ENCODE measurements at regions not wholly inside any gene's neighbourhood (a gene's known extent, or its start where the extent isn't known, plus 50 kb on each side); places are given as distances from the start of the nearest gene placed in this dataset.

DNA sequence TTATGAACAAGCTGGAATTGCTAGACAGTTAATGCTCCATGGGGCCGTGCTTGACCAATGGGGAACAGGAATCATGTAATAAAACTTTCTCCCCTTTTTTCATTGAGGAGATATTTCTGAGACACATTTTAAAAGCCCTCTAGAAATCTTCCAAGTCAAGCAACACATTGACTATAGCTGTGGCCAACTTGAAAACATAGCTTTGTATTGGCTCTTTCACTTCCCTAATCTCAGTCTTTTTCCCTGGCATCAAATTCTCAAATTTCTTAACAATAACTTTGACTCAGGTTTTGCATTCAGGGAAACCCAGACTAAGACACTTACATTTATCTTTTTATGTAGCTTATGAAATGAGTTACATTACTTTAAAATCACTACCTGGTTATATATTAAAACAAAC is 947.1 kb upstream of the MBL2 start:
- no peak overlapping the region for H3K4me3 ChIP-seq
- H3K27ac ChIP-seq: no peak overlapping the region
- DNase-seq (ENCODE audit: low spot score): no peak
- no peak for TF ChIP-seq CTCF (IDR thresholded peaks at IDR 0.05)

- no peak for TF ChIP-seq CTCF (IDR thresholded peaks at IDR 0.05)
- Histone ChIP-seq H3K27ac (no peak overlapping the region), H3K4me3 (no peak overlapping the region)
- DNase-seq (ENCODE audit: low spot score): no peak
Measured at GRCh38 chr10:53716156-53716555, 943.6 kb upstream of the MBL2 start.

- TF ChIP-seq CTCF (IDR thresholded peaks at IDR 0.05): no peak
- no peak overlapping the region for H3K4me3 ChIP-seq
- DNase-seq (ENCODE audit: low spot score): no peak
- no peak overlapping the region for H3K27ac ChIP-seq
Measured at GRCh38 chr10:53713431-53713830, 940.8 kb upstream of the MBL2 start.

DNA sequence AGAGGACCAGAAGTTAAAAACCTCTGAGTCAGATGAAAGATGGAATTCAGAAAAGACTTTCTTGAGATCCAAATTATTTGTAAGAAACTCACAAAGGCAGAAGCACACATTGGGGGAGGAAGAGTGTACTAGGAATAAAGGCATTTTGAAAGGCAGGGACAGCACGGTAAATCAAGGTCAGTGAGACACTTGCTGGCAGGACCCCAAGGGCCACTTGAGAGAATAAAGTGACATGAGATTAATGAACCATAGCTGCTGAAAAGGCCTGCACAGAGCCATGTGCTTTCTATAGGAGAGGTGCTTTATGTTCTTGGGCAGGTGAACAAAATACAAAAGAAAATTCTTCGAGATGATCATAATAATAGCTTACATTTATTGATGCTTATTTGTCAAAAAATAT is 929.9 kb upstream of the MBL2 start:
- DNase-seq (ENCODE audit: low spot score): no peak
- H3K4me3 ChIP-seq: no peak overlapping the region
- no peak overlapping the region for H3K27ac ChIP-seq
- no peak for TF ChIP-seq CTCF (IDR thresholded peaks at IDR 0.05)

- Histone ChIP-seq H3K4me3 (no peak overlapping the region), H3K27ac (no peak overlapping the region)
- TF ChIP-seq CTCF (IDR thresholded peaks at IDR 0.05): no peak
- DNase-seq (ENCODE audit: low spot score): no peak
Measured at GRCh38 chr10:53701213-53701612, 928.6 kb upstream of the MBL2 start.

DNA sequence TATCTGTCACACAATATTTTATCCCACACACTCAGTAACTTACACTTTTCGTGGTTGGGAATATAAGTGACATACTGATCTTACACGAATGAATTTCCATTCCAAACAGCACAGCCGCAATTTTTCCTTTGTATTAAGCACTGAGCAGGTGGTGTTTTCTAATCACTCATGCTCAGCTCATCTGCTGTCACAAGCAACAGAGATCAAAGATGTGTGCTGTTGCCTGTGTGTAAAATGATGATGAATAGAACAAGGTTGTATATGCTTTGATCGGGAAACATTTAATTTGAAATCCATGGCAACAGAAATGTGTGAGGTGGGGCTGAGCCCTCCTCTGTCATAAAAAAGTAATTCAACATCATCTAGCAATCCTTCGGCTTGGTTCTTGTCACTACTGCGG is 927.7 kb upstream of the MBL2 start:
- no peak for DNase-seq (ENCODE audit: low spot score)
- no peak overlapping the region for H3K4me3 ChIP-seq
- no peak for TF ChIP-seq CTCF (IDR thresholded peaks at IDR 0.05)
- H3K27ac ChIP-seq: no peak overlapping the region

DNA sequence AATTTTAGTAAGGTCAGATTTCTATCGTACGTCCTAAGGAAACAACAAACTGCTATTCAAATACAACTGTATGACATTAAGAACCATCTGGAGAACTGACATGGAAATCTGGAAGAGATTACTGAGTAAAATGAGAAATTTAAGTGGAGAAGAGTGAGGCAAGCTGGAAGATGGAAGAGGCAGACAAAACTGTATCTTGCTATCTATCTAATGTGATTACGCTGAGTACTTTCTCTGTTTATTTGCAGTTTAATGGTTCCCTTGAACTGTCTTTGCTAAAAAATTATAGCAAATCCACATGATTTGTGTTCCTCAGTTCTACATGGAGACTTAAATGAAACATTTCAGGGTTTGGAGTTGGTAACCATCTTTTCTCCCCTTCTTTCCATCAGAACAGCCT is 927.1 kb upstream of the MBL2 start:
- Histone ChIP-seq H3K27ac (no peak overlapping the region), H3K4me3 (no peak overlapping the region)
- DNase-seq (ENCODE audit: low spot score): no peak
- no peak for TF ChIP-seq CTCF (IDR thresholded peaks at IDR 0.05)

Data from coronary artery (tissue), 2 donors.